ENCODE measurements at regions not wholly inside any gene's neighbourhood (a gene's known extent, or its start where the extent isn't known, plus 50 kb on each side); places are given as distances from the start of the nearest gene placed in this dataset.
"Not testable (repeated sequence)": the region's sequence is repeated elsewhere in the genome, so short reads cannot be mapped to it uniquely, and the experiment has no call there.

GRCh38 chr1:144045751-144046546, 74.2 kb upstream of the FAM72C start:
- H3K4me1 ChIP-seq (ENCODE audit: control insufficient read depth, extremely low read depth, insufficient read depth, low read length); H3K27me3 ChIP-seq (ENCODE audit: control insufficient read depth, extremely low read depth, insufficient read depth, low read length); H3K27ac ChIP-seq (ENCODE audit: control insufficient read depth, insufficient read depth, low read length); H3K9me1 ChIP-seq (ENCODE audit: control insufficient read depth, extremely low read depth, insufficient read depth, low read length); DNase-seq (ENCODE audit: low read depth, low spot score); H2AFZ ChIP-seq (ENCODE audit: control insufficient read depth, low read length); H3K79me2 ChIP-seq (ENCODE audit: control insufficient read depth, insufficient read depth, low read length); H3K9me3 ChIP-seq (ENCODE audit: control insufficient read depth, low read depth, low read length); FAIRE-seq; H3K4me2 ChIP-seq (ENCODE audit: control insufficient read depth, extremely low read depth, insufficient read depth, low read depth, low read length); H3K4me3 ChIP-seq (ENCODE audit: control insufficient read depth in 2 of 3, extremely low read depth in 1 of 3, insufficient read depth in 2 of 3, low read depth in 1 of 3, low read length in 3 of 3); H3K36me3 ChIP-seq (ENCODE audit: control insufficient read depth in 2 of 2, extremely low read depth in 1 of 2, insufficient read depth in 2 of 2, low read length in 2 of 2); H3K9ac ChIP-seq (ENCODE audit: control insufficient read depth, extremely low read depth, insufficient read depth, low read length); dilution Hi-C loops (cut with MboI; ENCODE audit: extremely low pct_ligation_motif_present, low sequenced_read_pairs); H4K20me1 ChIP-seq (ENCODE audit: control insufficient read depth, extremely low read depth, insufficient read depth, low read length): not testable (repeated sequence)

GRCh38 chr1:144042251-144042650, 70.5 kb upstream of the FAM72C start:
- H3K27ac ChIP-seq (ENCODE audit: control insufficient read depth, insufficient read depth, low read length); H3K9ac ChIP-seq (ENCODE audit: control insufficient read depth, extremely low read depth, insufficient read depth, low read length); FAIRE-seq; H3K4me3 ChIP-seq (ENCODE audit: control insufficient read depth in 2 of 3, extremely low read depth in 1 of 3, insufficient read depth in 2 of 3, low read depth in 1 of 3, low read length in 3 of 3); H3K4me2 ChIP-seq (ENCODE audit: control insufficient read depth, extremely low read depth, insufficient read depth, low read depth, low read length); H3K27me3 ChIP-seq (ENCODE audit: control insufficient read depth, extremely low read depth, insufficient read depth, low read length); dilution Hi-C loops (cut with MboI; ENCODE audit: extremely low pct_ligation_motif_present, low sequenced_read_pairs); H4K20me1 ChIP-seq (ENCODE audit: control insufficient read depth, extremely low read depth, insufficient read depth, low read length); DNase-seq (ENCODE audit: low read depth, low spot score); H3K36me3 ChIP-seq (ENCODE audit: control insufficient read depth in 2 of 2, extremely low read depth in 1 of 2, insufficient read depth in 2 of 2, low read length in 2 of 2); H3K79me2 ChIP-seq (ENCODE audit: control insufficient read depth, insufficient read depth, low read length); H3K9me1 ChIP-seq (ENCODE audit: control insufficient read depth, extremely low read depth, insufficient read depth, low read length); H3K4me1 ChIP-seq (ENCODE audit: control insufficient read depth, extremely low read depth, insufficient read depth, low read length); H3K9me3 ChIP-seq (ENCODE audit: control insufficient read depth, low read depth, low read length); H2AFZ ChIP-seq (ENCODE audit: control insufficient read depth, low read length): not testable (repeated sequence)

GRCh38 chr1:144040293-144040692, 68.5 kb upstream of the FAM72C start:
- H3K27ac ChIP-seq (ENCODE audit: control insufficient read depth, insufficient read depth, low read length); H3K9ac ChIP-seq (ENCODE audit: control insufficient read depth, extremely low read depth, insufficient read depth, low read length); H3K79me2 ChIP-seq (ENCODE audit: control insufficient read depth, insufficient read depth, low read length); H3K36me3 ChIP-seq (ENCODE audit: control insufficient read depth in 2 of 2, extremely low read depth in 1 of 2, insufficient read depth in 2 of 2, low read length in 2 of 2); H3K9me3 ChIP-seq (ENCODE audit: control insufficient read depth, low read depth, low read length); dilution Hi-C loops (cut with MboI; ENCODE audit: extremely low pct_ligation_motif_present, low sequenced_read_pairs); H3K27me3 ChIP-seq (ENCODE audit: control insufficient read depth, extremely low read depth, insufficient read depth, low read length); FAIRE-seq; H3K4me3 ChIP-seq (ENCODE audit: control insufficient read depth in 2 of 3, extremely low read depth in 1 of 3, insufficient read depth in 2 of 3, low read depth in 1 of 3, low read length in 3 of 3); H3K4me2 ChIP-seq (ENCODE audit: control insufficient read depth, extremely low read depth, insufficient read depth, low read depth, low read length); H3K4me1 ChIP-seq (ENCODE audit: control insufficient read depth, extremely low read depth, insufficient read depth, low read length); H3K9me1 ChIP-seq (ENCODE audit: control insufficient read depth, extremely low read depth, insufficient read depth, low read length); H4K20me1 ChIP-seq (ENCODE audit: control insufficient read depth, extremely low read depth, insufficient read depth, low read length); H2AFZ ChIP-seq (ENCODE audit: control insufficient read depth, low read length); DNase-seq (ENCODE audit: low read depth, low spot score): not testable (repeated sequence)

- H3K4me1 ChIP-seq (ENCODE audit: control insufficient read depth, extremely low read depth, insufficient read depth, low read length); H3K36me3 ChIP-seq (ENCODE audit: control insufficient read depth in 2 of 2, extremely low read depth in 1 of 2, insufficient read depth in 2 of 2, low read length in 2 of 2); H3K27ac ChIP-seq (ENCODE audit: control insufficient read depth, insufficient read depth, low read length); H3K4me2 ChIP-seq (ENCODE audit: control insufficient read depth, extremely low read depth, insufficient read depth, low read depth, low read length); H3K9me3 ChIP-seq (ENCODE audit: control insufficient read depth, low read depth, low read length); H3K9me1 ChIP-seq (ENCODE audit: control insufficient read depth, extremely low read depth, insufficient read depth, low read length); H4K20me1 ChIP-seq (ENCODE audit: control insufficient read depth, extremely low read depth, insufficient read depth, low read length); DNase-seq (ENCODE audit: low read depth, low spot score); H3K4me3 ChIP-seq (ENCODE audit: control insufficient read depth in 2 of 3, extremely low read depth in 1 of 3, insufficient read depth in 2 of 3, low read depth in 1 of 3, low read length in 3 of 3); FAIRE-seq; H3K9ac ChIP-seq (ENCODE audit: control insufficient read depth, extremely low read depth, insufficient read depth, low read length); H3K27me3 ChIP-seq (ENCODE audit: control insufficient read depth, extremely low read depth, insufficient read depth, low read length); dilution Hi-C loops (cut with MboI; ENCODE audit: extremely low pct_ligation_motif_present, low sequenced_read_pairs); H3K79me2 ChIP-seq (ENCODE audit: control insufficient read depth, insufficient read depth, low read length); H2AFZ ChIP-seq (ENCODE audit: control insufficient read depth, low read length): not testable (repeated sequence)
These were observed 62.3 kb upstream of the FAM72C start for GRCh38 chr1:144034045-144034444.

- H3K4me2 ChIP-seq (ENCODE audit: control insufficient read depth, extremely low read depth, insufficient read depth, low read depth, low read length); H3K9ac ChIP-seq (ENCODE audit: control insufficient read depth, extremely low read depth, insufficient read depth, low read length); H4K20me1 ChIP-seq (ENCODE audit: control insufficient read depth, extremely low read depth, insufficient read depth, low read length); H3K4me3 ChIP-seq (ENCODE audit: control insufficient read depth in 2 of 3, extremely low read depth in 1 of 3, insufficient read depth in 2 of 3, low read depth in 1 of 3, low read length in 3 of 3); H3K9me3 ChIP-seq (ENCODE audit: control insufficient read depth, low read depth, low read length); dilution Hi-C loops (cut with MboI; ENCODE audit: extremely low pct_ligation_motif_present, low sequenced_read_pairs); H2AFZ ChIP-seq (ENCODE audit: control insufficient read depth, low read length); FAIRE-seq; DNase-seq (ENCODE audit: low read depth, low spot score); H3K9me1 ChIP-seq (ENCODE audit: control insufficient read depth, extremely low read depth, insufficient read depth, low read length); H3K4me1 ChIP-seq (ENCODE audit: control insufficient read depth, extremely low read depth, insufficient read depth, low read length); H3K27ac ChIP-seq (ENCODE audit: control insufficient read depth, insufficient read depth, low read length); H3K79me2 ChIP-seq (ENCODE audit: control insufficient read depth, insufficient read depth, low read length); H3K36me3 ChIP-seq (ENCODE audit: control insufficient read depth in 2 of 2, extremely low read depth in 1 of 2, insufficient read depth in 2 of 2, low read length in 2 of 2); H3K27me3 ChIP-seq (ENCODE audit: control insufficient read depth, extremely low read depth, insufficient read depth, low read length): not testable (repeated sequence)
These were observed 59.8 kb upstream of the FAM72C start for GRCh38 chr1:144031550-144031949.

All from keratinocyte (primary cell).